A673 (cell line): ENCODE measurements at regions not wholly inside any gene's neighbourhood (a gene's known extent, or its start where the extent isn't known, plus 50 kb on each side); places are given as distances from the start of the nearest gene placed in this dataset.

Experiments
- BruUV-seq: library from RNA; stranded (reverse); fragments of 400-500 nt; replicated peaks from 2 replicates; lab custom pipeline; 2021; lab: Mats Ljungman, UMichigan
- CTCF ChIA-PET: fragments of 300-600 bp; sonication (Branson Sonifier 250); formaldehyde crosslinking; loops from one replicate; lab custom pipeline; 2022; ENCODE audit warnings: antibody characterized with exemption; lab: Charles Lee
- POLR2A ChIA-PET: fragments of 300-600 bp; sonication (Branson Sonifier 250); formaldehyde crosslinking; loops from one replicate; lab custom pipeline; 2022; ENCODE audit warnings: antibody characterized with exemption; ENCODE audit not compliant: low non-redundant PET; lab: Charles Lee
- DNase-seq: peaks from one replicate; pipeline ENCODE4 v3.0.0-alpha.2; 2015; ENCODE audit warnings: low spot score
- H3K27ac ChIP-seq: fragments of 200-600 bp; sonication (generic); 2 replicates; pipeline ENCODE4 v1.5.1; 2016; ENCODE audit warnings: mixed run types, low read depth, mild to moderate bottlenecking, mixed read lengths, antibody characterized with exemption, low read length; ENCODE audit not compliant: poor library complexity, severe bottlenecking
- H3K27me3 ChIP-seq: fragments of 200-600 bp; sonication (generic); replicated peaks from 2 replicates; pipeline ENCODE4 v1.6.1; 2017; ENCODE audit warnings: mixed run types, low read depth, mild to moderate bottlenecking, mixed read lengths, antibody characterized with exemption, low read length; ENCODE audit not compliant: insufficient read depth, poor library complexity
- H3K36me3 ChIP-seq: fragments of 200-600 bp; sonication (generic); 2 replicates; pipeline ENCODE4 v1.6.1; 2016; ENCODE audit warnings: mixed run types, mild to moderate bottlenecking, mixed read lengths, antibody characterized with exemption, low read length; ENCODE audit not compliant: insufficient read depth, poor library complexity, severe bottlenecking
- H3K4me1 ChIP-seq: fragments of 200-600 bp; sonication (generic); 2 replicates; pipeline ENCODE4 v1.6.1; 2017; ENCODE audit warnings: mixed run types, mild to moderate bottlenecking, mixed read lengths, antibody characterized with exemption, low read length; ENCODE audit not compliant: insufficient read depth, poor library complexity, severe bottlenecking
- H3K4me3 ChIP-seq: fragments of 200-600 bp; sonication (generic); 2 replicates; pipeline ENCODE4 v1.5.1; 2016; ENCODE audit warnings: low read depth, mixed run types, mild to moderate bottlenecking, mixed read lengths, low read length; ENCODE audit not compliant: poor library complexity, severe bottlenecking
- H3K9me3 ChIP-seq: fragments of 200-600 bp; sonication (generic); 2 replicates; pipeline ENCODE4 v1.6.1; 2016; ENCODE audit warnings: mixed run types, low read depth, mild to moderate bottlenecking, mixed read lengths, antibody characterized with exemption, low read length; ENCODE audit not compliant: poor library complexity, severe bottlenecking
- EZH2 ChIP-seq: fragments of 200-600 bp; sonication (generic); IDR thresholded peaks from 2 replicates; pipeline ENCODE4 v1.6.1; 2017; ENCODE audit warnings: borderline replicate concordance, low read depth, mild to moderate bottlenecking, mixed read lengths, antibody characterized with exemption, low read length; ENCODE audit not compliant: poor library complexity, severe bottlenecking
- intact Hi-C: fragments of 100-400 bp; cut with micrococcal nuclease; formaldehyde crosslinking; loops from one replicate; pipeline ENCODE4 v1.10.0; 2022; ENCODE audit not compliant: unreplicated experiment
- TF ChIP-seq, protein P1 (sequence below): fragments of 300-800, 200-600 bp; sonication (generic); conservative IDR thresholded peaks from 2 replicates; pipeline ENCODE4 v1.5.1; 2017; ENCODE audit warnings: low read depth, mild to moderate bottlenecking, antibody characterized with exemption, low read length, moderate library complexity, mixed read lengths

DNA sequence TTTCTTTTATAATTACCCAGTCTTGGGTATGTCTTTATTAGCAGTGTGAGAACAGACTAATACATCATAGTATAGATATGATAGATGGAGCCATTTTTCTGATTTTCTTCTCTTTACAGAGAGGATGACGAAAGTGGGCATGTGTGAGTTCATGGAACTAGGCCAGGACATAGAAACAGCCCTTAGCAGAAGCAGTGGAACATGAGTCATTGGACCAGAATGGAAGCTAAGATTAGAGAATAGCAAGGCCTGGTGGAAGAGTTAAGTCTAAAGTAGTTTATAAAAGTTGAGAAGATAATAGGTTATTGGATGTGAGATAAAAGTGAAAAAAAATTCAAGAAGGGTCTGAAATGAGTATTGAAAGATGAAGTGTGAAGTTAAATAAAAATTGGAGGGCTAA is 97.0 kb upstream of the MPPED2 start:
- H3K9me3 ChIP-seq, result no peaks in the 10 kb centered on the region
- no peak overlapping the region for H3K27ac ChIP-seq
- no peaks in the 10 kb centered on the region for H3K27me3 ChIP-seq
- H3K36me3 ChIP-seq, result no peaks in the 10 kb centered on the region
- H3K4me3 ChIP-seq, result no peak overlapping the region
- H3K4me1 ChIP-seq, result no peaks in the 10 kb centered on the region
- BruUV-seq, result no TSS peak
- ChIA-PET CTCF (no interaction called here), POLR2A (no interaction called here)
- intact Hi-C loops, result no loop called here
- DNase-seq, result no peak
- TF ChIP-seq, protein P1, sequence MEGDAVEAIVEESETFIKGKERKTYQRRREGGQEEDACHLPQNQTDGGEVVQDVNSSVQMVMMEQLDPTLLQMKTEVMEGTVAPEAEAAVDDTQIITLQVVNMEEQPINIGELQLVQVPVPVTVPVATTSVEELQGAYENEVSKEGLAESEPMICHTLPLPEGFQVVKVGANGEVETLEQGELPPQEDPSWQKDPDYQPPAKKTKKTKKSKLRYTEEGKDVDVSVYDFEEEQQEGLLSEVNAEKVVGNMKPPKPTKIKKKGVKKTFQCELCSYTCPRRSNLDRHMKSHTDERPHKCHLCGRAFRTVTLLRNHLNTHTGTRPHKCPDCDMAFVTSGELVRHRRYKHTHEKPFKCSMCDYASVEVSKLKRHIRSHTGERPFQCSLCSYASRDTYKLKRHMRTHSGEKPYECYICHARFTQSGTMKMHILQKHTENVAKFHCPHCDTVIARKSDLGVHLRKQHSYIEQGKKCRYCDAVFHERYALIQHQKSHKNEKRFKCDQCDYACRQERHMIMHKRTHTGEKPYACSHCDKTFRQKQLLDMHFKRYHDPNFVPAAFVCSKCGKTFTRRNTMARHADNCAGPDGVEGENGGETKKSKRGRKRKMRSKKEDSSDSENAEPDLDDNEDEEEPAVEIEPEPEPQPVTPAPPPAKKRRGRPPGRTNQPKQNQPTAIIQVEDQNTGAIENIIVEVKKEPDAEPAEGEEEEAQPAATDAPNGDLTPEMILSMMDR, result no peak
- TF ChIP-seq EZH2, result no peak

- Histone ChIP-seq H3K9me3 (no peaks in the 10 kb centered on the region), H3K4me1 (no peaks in the 10 kb centered on the region), H3K27ac (no peak overlapping the region), H3K27me3 (no peaks in the 10 kb centered on the region), H3K36me3 (no peaks in the 10 kb centered on the region), H3K4me3 (no peak overlapping the region)
- no peak for DNase-seq
- no TSS peak for BruUV-seq
- CTCF ChIA-PET, result no interaction called here
- intact Hi-C loops, result no loop called here
- TF ChIP-seq EZH2, result no peak
- TF ChIP-seq, protein P1, result no peak
- POLR2A ChIA-PET, result no interaction called here
Measured at GRCh38 chr11:30666817-30667216, 80.7 kb upstream of the MPPED2 start.

DNA sequence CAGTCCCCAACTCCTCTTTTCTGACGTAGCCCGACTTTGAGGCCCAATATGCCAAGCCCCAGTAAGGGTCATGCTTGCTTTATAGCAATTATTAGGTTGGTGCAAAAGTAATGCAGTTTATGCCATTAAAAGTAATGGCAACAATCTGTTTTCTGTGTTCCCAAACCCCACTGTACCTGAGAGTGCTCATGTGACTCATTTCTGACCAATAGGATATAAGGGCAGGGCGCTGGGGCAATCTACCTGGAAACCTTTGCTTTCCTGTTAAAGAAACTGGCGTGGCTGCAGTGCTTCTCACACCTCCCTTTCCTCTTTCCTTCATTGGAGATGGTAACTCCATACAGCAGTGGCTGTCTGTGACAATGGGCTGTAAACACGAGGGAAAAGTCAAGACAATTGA is 78.9 kb upstream of the MPPED2 start:
- H3K36me3 ChIP-seq, result no peaks in the 10 kb centered on the region
- no peaks in the 10 kb centered on the region for H3K27me3 ChIP-seq
- H3K9me3 ChIP-seq, result no peaks in the 10 kb centered on the region
- H3K4me1 ChIP-seq, result no peaks in the 10 kb centered on the region
- H3K4me3 ChIP-seq, result no peak overlapping the region
- H3K27ac ChIP-seq, result no peak overlapping the region
- intact Hi-C loops, result no loop called here
- CTCF ChIA-PET, result no interaction called here
- DNase-seq, result no peak
- TF ChIP-seq, protein P1, result no peak
- no peak for TF ChIP-seq EZH2
- POLR2A ChIA-PET, result no interaction called here
- BruUV-seq, result no TSS peak
